Ovary (tissue), 3 donors: ENCODE measurements at regions not wholly inside any gene's neighbourhood (a gene's known extent, or its start where the extent isn't known, plus 50 kb on each side); places are given as distances from the start of the nearest gene placed in this dataset.

Experiments used
- CTCF ChIP-seq, 3 donors: fragments of 450-650 bp in 2 of 3; fragments of 200-600 bp in 1 of 3; IDR thresholded peaks; one replicate each; pipeline versions ENCODE4 v1.5.1 to v1.8.0; 2016 to 2022; ENCODE audit warnings: antibody characterized with exemption in 3 of 3, mild to moderate bottlenecking in 1 of 3
- EP300 ChIP-seq: sonication (generic); formaldehyde crosslinking; IDR thresholded peaks from one replicate; pipeline ENCODE4 v1.6.1; 2017; ENCODE audit warnings: antibody characterized with exemption
- POLR2A ChIP-seq: fragments of 450-650 bp; IDR thresholded peaks from one replicate; pipeline ENCODE4 v1.6.1; 2017; ENCODE audit warnings: antibody characterized with exemption, mild to moderate bottlenecking, moderate library complexity
- donor health status: DM: no; HTN: no; CAD: no.

- TF ChIP-seq CTCF (IDR thresholded peaks at IDR 0.05) (no peak), POLR2A (no peak), EP300 (no peak)
Observed at GRCh38 chr6:91600561-91600960, 1013.7 kb upstream of the MAP3K7 start.
